Activated T-helper 1 cell treated with anti-CD3 and anti-CD28 coated beads, Interleukin-12 subunit alpha, Interleukin-12 subunit beta, Interleukin-2, Interleukin-4 antibody, amounts not matched to agents 30 ng/mL and 10 ng/mL and 1 ng/mL, durations not matched to agents 14 hours and 24 hours and 36 hours (primary cell): ENCODE measurements at regions not wholly inside any gene's neighbourhood (a gene's known extent, or its start where the extent isn't known, plus 50 kb on each side); places are given as distances from the start of the nearest gene placed in this dataset.

Experiments used
- DNase-seq: peaks from one replicate; pipeline ENCODE4 v3.0.0; 2021; ENCODE audit warnings: low spot score
- H3K27ac Mint-ChIP-seq: one replicate; pipeline ENCODE4 v1.8.0; 2021; ENCODE audit warnings: mild to moderate bottlenecking, mixed read lengths
- H3K27me3 Mint-ChIP-seq: one replicate; pipeline ENCODE4 v1.8.0; 2022; ENCODE audit warnings: mild to moderate bottlenecking, moderate library complexity, mixed read lengths; ENCODE audit not compliant: insufficient read depth
- H3K36me3 Mint-ChIP-seq: one replicate; pipeline ENCODE4 v1.8.0; 2021; ENCODE audit warnings: low read depth, mixed read lengths
- H3K4me1 Mint-ChIP-seq: one replicate; pipeline ENCODE4 v1.8.0; 2021; ENCODE audit warnings: low read depth, mixed read lengths
- H3K4me3 Mint-ChIP-seq: one replicate; pipeline ENCODE4 v1.8.0; 2021; ENCODE audit warnings: mild to moderate bottlenecking, moderate library complexity, mixed read lengths
- H3K9me3 Mint-ChIP-seq: one replicate; pipeline ENCODE4 v1.8.0; 2021; ENCODE audit warnings: mixed read lengths
- intact Hi-C: fragments of 100-400 bp; cut with micrococcal nuclease; formaldehyde crosslinking; loops from one replicate; pipeline ENCODE4 v1.15.1; 2024

DNA sequence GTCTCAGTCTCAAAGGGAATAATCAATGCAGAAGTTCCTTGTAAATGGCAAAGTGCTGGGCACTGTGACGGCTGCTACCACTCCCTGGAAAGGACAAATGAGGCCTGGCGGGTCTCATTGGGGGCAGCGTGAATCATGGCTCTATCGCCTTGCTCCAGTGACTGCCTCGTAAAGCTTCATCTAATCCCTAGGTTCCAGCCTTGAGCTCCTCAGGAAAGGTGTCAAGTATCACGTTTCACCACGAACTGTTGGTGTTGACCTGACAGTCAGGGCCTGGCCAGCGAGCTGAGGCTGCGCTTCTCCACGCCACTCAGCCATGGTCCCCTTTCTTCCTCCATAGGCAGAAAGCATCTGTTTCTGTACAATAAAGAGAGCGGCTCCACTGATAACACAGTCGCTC lies 126.7 kb upstream of the ZNF32 start:
- Mint-ChIP-seq H3K4me1 (peaks cover 9% of the 10 kb centered on the region), H3K27ac (no peak overlapping the region), H3K9me3 (no peaks in the 10 kb centered on the region), H3K4me3 (no peak overlapping the region), H3K36me3 (no peaks in the 10 kb centered on the region), H3K27me3 (peaks cover 12% of the 10 kb centered on the region)
- intact Hi-C loops = no loop called here
- no peak for DNase-seq

DNA sequence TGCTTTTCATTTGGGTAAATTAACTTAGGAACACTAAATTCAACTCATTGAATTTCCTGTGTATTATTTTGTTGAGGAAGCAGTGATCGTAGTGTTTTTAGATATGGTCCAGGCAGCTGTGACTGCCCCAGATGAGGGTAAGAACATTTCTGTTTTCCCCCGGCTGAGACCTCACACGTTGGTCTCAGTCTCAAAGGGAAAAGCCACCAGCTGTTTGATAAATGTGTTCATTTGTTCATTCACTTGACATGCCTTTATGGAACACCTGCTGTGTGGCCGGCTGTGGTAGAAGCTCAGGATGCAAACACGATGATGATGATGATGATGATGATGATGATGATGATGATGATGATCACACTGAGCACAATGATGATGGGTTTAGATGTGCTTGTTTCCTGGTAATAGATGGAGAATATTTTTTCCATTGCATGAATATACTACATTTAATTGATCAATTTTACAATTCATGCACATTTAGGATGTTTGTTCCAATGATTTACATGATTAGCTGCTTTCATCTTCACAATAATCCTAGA lies 125.6 kb upstream of the ZNF32 start:
- Mint-ChIP-seq H3K27ac (no peak overlapping the region), H3K27me3 (peaks cover 14% of the 10 kb centered on the region), H3K4me1 (peaks cover 9% of the 10 kb centered on the region), H3K36me3 (no peaks in the 10 kb centered on the region), H3K9me3 (no peaks in the 10 kb centered on the region), H3K4me3 (no peak overlapping the region)
- no peak for DNase-seq
- intact Hi-C loops = no loop called here

DNA sequence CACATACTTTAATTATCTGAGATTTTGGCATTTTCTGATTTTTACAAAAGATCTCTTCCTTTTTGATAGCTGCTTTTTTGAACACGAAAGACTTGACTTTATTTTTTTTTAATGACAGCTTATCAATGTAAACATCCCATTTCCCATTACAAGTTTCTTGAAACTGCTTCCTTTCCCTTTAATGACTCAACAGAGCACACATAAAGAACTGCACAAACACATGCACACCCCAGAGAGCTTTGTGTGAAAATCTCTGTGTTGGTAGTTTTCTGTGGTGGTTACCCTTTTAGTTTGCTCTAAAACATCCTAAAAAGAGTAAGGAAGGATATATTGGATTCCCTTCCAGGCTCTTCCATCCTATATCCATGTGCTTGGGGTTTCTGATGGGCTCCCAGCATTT lies 125.1 kb upstream of the ZNF32 start:
- H3K27ac Mint-ChIP-seq = no peak overlapping the region
- no peak for DNase-seq
- no peak overlapping the region for H3K4me3 Mint-ChIP-seq
- intact Hi-C loops = no loop called here
- peaks cover 14% of the 10 kb centered on the region for H3K27me3 Mint-ChIP-seq
- no peaks in the 10 kb centered on the region for H3K36me3 Mint-ChIP-seq
- H3K4me1 Mint-ChIP-seq = peaks cover 5% of the 10 kb centered on the region
- no peaks in the 10 kb centered on the region for H3K9me3 Mint-ChIP-seq

DNA sequence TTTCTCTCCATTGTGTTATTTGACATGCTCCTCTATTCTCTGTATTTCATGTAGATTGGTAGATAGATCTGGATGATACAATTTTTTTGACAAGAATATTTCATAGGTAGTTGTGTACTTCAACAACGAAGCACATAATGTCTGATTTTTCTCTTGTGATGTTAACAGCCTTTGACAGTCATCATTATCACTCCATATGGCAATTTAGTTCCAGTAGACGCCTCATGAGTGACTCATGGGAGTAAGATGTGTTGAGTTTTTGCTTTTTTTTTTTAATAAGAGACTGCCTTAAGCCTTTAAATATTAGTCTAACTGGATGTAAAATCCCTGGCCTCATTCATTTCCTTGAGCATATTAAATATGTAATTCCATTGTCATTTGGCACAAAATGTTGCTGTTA lies 123.5 kb upstream of the ZNF32 start:
- no peaks in the 10 kb centered on the region for H3K36me3 Mint-ChIP-seq
- H3K27me3 Mint-ChIP-seq = peaks cover 14% of the 10 kb centered on the region
- H3K4me1 Mint-ChIP-seq = no peaks in the 10 kb centered on the region
- intact Hi-C loops = no loop called here
- no peak overlapping the region for H3K27ac Mint-ChIP-seq
- no peak for DNase-seq
- no peaks in the 10 kb centered on the region for H3K9me3 Mint-ChIP-seq
- no peak overlapping the region for H3K4me3 Mint-ChIP-seq

DNA sequence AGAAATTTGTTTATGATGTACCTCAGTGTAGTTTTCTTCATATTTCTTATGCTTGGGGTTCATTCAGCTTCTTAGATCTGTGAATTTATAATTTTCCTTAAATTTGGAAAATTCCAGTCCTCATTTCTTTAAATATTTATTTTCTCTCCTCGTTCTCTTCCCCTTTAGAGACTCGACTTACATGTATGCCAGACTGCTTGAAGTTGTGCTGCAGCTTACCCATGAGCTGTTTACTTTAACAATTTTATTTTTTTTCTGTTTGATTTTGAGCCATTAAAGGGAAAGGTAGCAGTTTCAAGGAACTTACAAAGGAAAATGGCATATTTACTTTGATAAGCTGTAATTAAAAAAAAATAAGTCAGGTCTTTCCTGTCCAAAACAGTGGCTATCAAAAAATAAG lies 123.0 kb upstream of the ZNF32 start:
- Mint-ChIP-seq H3K36me3 (no peaks in the 10 kb centered on the region), H3K27me3 (peaks cover 10% of the 10 kb centered on the region), H3K9me3 (no peaks in the 10 kb centered on the region), H3K4me3 (no peak overlapping the region), H3K27ac (no peak overlapping the region), H3K4me1 (no peaks in the 10 kb centered on the region)
- intact Hi-C loops = no loop called here
- DNase-seq = no peak

DNA sequence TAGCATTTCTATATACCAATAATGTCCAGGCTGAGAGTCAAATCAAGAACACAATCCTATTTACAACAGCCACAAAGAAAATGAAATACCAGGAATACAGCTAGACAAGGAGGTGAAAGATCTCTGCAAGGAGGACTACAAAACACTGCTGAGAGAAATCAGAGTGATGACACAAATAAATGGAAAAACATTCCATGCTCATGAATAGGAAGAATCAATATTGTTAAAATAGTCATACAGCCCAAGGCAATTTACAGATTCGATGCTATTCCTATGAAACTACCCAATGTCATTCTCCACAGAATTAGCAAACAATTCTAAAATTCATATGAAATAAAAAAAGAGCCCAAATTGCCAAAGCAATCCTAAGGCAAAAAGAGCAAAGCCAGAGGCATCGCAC lies 116.8 kb upstream of the ZNF32 start:
- intact Hi-C loops = no loop called here
- Mint-ChIP-seq H3K9me3 (no peaks in the 10 kb centered on the region), H3K27me3 (peaks cover 11% of the 10 kb centered on the region), H3K4me3 (no peak overlapping the region), H3K36me3 (no peaks in the 10 kb centered on the region), H3K27ac (no peak overlapping the region), H3K4me1 (no peaks in the 10 kb centered on the region)
- DNase-seq = no peak

DNA sequence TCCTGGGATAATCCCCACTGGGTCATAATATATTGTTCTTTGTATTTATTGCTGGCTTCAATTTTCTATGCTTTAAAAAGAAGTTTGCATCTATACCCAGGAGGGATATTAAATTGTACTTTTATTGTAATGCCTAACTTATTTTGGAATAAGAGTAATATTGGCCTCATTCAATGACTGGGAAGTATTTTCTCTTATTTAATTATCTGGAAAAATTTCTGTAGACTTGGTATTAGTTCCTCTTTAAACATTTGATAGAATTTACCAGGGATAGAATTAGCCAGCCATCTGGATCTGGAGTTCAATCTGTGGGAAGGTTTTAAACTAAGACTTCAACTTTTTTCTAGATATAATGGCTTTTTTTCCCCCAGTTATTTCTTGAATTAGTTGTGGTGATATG lies 115.2 kb upstream of the ZNF32 start:
- no peak for DNase-seq
- H3K9me3 Mint-ChIP-seq = no peaks in the 10 kb centered on the region
- no peaks in the 10 kb centered on the region for H3K36me3 Mint-ChIP-seq
- no peak overlapping the region for H3K4me3 Mint-ChIP-seq
- H3K27me3 Mint-ChIP-seq = peaks cover 9% of the 10 kb centered on the region
- intact Hi-C loops = no loop called here
- no peak overlapping the region for H3K27ac Mint-ChIP-seq
- no peaks in the 10 kb centered on the region for H3K4me1 Mint-ChIP-seq

DNA sequence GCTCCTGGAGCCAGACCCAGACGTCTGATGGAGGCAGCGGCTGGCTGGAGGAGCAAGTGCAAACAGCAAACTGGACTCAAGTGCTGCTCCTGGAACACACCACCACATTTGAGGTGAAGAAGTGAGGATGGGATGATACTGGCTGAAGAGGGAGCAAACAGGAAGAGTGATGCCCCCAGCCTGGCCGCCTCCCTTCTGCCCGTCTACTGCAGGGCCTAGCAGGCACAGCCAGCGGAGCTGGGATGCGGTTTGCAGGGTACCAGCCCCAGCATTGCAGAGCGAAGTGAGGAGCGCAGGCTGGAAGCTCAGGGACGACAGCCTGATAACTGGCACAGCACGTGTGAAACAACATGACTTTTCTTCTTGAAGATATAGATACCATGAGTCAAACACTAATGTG lies 111.8 kb upstream of the ZNF32 start:
- Mint-ChIP-seq H3K27ac (no peak overlapping the region), H3K9me3 (no peaks in the 10 kb centered on the region), H3K36me3 (no peaks in the 10 kb centered on the region), H3K27me3 (peaks cover 7% of the 10 kb centered on the region), H3K4me1 (no peaks in the 10 kb centered on the region), H3K4me3 (no peak overlapping the region)
- no peak for DNase-seq
- intact Hi-C loops = no loop called here

DNA sequence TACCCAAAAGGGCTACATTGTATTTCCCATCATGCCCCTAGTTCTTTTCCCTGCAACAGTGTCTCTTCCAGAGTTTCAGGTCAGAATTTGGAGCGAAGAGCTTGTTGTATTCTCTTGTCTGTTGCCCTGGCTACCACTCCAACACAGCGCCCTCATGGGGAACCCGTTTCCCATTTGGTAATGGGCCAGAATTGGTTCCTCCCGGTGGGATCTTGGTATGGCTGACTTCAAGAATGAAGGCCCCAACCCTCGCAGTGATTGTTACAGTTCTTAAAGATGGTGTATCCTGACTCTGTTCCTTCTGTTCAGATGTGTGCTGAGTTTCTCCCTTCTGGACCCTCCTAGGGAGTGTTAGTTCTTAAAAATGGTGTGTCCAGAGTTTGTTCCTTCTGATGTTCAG lies 110.5 kb upstream of the ZNF32 start:
- intact Hi-C loops = no loop called here
- no peaks in the 10 kb centered on the region for H3K9me3 Mint-ChIP-seq
- DNase-seq = no peak
- H3K4me3 Mint-ChIP-seq = no peak overlapping the region
- peaks cover 7% of the 10 kb centered on the region for H3K27me3 Mint-ChIP-seq
- H3K4me1 Mint-ChIP-seq = no peaks in the 10 kb centered on the region
- no peaks in the 10 kb centered on the region for H3K36me3 Mint-ChIP-seq
- H3K27ac Mint-ChIP-seq = no peak overlapping the region

DNA sequence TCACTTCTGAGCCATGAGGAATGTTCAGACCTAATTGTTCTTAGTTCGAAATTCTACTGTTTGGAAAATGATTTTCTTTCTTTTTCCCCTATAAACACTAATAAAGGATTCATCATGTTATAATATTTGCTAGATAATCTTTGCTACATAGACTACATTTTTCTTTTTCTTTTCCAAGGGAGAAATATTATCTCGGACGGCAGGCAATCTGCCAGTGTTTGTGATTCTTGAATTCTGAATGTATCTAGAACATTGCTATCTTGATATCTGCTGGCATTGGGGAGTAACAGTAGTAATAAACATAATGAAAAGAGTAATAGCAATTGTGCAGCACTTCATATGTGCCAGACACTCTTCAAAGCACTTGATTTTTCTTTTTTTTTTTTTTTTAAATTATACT lies 107.7 kb upstream of the ZNF32 start:
- Mint-ChIP-seq H3K27me3 (no peaks in the 10 kb centered on the region), H3K36me3 (no peaks in the 10 kb centered on the region), H3K4me3 (no peak overlapping the region), H3K9me3 (no peaks in the 10 kb centered on the region), H3K4me1 (no peaks in the 10 kb centered on the region), H3K27ac (no peak overlapping the region)
- no peak for DNase-seq
- intact Hi-C loops = no loop called here

DNA sequence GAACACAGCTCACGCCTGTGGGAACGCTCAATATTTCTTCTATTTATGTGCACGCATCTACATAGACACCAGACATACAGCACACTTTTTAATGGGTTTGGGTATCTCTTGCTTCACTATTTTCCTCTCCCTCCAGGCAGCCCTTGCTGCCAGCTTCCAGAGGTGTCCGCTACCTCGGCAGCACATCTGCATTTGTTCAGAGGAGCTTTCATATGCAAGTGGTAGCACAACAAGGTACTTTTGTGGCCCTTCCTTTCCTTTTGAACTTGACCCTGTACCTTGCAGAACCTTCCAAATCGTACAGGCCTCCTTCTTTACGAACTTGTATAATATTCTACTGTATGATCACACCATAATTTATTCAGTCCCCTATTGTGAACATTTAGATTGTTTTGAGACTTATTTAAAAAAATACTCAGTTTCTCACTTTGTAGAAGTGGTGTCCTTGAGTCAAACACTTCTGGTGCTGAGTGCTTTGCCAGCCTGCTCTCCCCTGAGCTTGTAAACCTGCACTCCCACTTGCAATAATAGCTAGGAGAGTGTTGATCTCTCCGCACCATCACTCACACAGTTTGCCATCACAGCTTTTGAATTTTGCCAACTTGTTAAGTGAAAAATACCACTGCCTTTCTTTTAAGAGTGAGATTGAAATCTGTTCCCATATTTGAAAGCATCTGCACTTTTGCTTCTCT lies 106.0 kb upstream of the ZNF32 start:
- DNase-seq = no peak
- intact Hi-C loops = no loop called here
- Mint-ChIP-seq H3K4me1 (no peaks in the 10 kb centered on the region), H3K36me3 (no peaks in the 10 kb centered on the region), H3K9me3 (no peaks in the 10 kb centered on the region), H3K27ac (no peak overlapping the region), H3K4me3 (no peak overlapping the region), H3K27me3 (no peaks in the 10 kb centered on the region)

DNA sequence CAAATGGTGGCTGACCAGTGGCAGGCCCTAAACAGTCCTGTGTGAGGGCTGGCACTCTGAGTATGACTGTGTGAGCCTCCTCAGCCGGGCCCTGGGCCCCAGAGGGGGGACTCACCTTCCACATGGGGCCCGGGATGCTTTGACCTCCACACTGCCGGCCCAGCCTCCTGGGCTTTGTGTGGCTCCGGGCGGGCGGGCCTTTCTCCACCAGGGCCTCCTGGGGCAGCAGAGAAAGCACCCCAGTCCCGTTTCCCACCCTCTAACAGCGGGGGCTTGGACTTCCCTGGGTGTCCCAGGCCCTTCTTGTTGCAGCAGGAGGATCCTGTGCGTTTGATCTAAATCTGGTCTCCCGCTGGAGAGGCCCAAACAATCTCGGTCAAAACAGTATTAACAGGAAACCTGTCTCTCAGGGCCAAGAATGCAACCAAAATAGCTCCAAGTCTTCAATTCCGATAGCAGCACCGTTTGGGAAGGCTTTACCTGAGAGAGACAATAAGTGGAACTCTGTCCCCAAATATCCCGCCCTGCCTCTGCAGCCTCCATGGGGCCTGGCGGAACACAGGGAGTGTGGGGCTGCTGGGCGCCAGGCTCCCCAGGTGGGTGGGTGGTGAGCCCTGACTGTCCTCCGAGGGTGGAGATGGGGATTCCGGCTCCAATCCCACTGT lies 104.8 kb upstream of the ZNF32 start:
- no peak overlapping the region for H3K4me3 Mint-ChIP-seq
- no peaks in the 10 kb centered on the region for H3K36me3 Mint-ChIP-seq
- H3K27ac Mint-ChIP-seq = no peak overlapping the region
- H3K27me3 Mint-ChIP-seq = peaks cover 3% of the 10 kb centered on the region
- no peaks in the 10 kb centered on the region for H3K4me1 Mint-ChIP-seq
- intact Hi-C loops = no loop called here
- no peak for DNase-seq
- H3K9me3 Mint-ChIP-seq = no peaks in the 10 kb centered on the region

DNA sequence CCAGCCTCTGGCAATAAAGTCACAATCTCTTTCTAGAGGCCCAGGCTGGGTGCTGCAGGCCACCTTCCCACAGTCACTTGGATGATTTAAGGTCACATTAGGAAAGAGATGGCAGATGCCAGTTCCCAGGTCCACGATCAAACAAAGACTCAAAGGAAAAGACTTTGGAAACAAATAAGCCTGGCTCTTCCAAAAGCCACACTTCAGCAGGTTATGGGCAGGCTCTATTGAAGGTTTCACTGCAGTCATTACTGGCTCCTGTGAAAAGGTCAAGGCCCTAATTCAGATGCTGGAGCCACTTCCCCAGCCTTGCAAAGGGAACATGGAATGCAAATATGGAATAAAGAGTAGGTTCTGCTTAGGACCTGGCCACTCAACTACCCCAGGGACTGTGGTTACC lies 104.0 kb upstream of the ZNF32 start:
- H3K36me3 Mint-ChIP-seq = no peaks in the 10 kb centered on the region
- no peaks in the 10 kb centered on the region for H3K9me3 Mint-ChIP-seq
- H3K4me1 Mint-ChIP-seq = no peaks in the 10 kb centered on the region
- DNase-seq = no peak
- intact Hi-C loops = no loop called here
- peaks cover 3% of the 10 kb centered on the region for H3K27me3 Mint-ChIP-seq
- no peak overlapping the region for H3K27ac Mint-ChIP-seq
- no peak overlapping the region for H3K4me3 Mint-ChIP-seq
